D721Med (cell line): ENCODE measurements at regions not wholly inside any gene's neighbourhood (a gene's known extent, or its start where the extent isn't known, plus 50 kb on each side); places are given as distances from the start of the nearest gene placed in this dataset.
"Not testable (repeated sequence)": the region's sequence is repeated elsewhere in the genome, so short reads cannot be mapped to it uniquely, and the experiment has no call there.

Source experiments
- DNase-seq: peaks from one replicate; pipeline ENCODE4 v3.0.0; 2011; ENCODE audit warnings: low spot score; ENCODE audit not compliant: insufficient read length
- FAIRE-seq: peaks from 2 replicates; lab custom pipeline; 2011; peaks lifted over from hg19 to GRCh38; lab: Jason Lieb, UNC
- TF ChIP-seq, protein P1 (sequence below): IDR thresholded peaks from 2 replicates; pipeline ENCODE4 v1.5.1; 2012; ENCODE audit warnings: mild to moderate bottlenecking, control low read depth; ENCODE audit not compliant: insufficient read depth; ENCODE audit errors: missing control alignments

DNA sequence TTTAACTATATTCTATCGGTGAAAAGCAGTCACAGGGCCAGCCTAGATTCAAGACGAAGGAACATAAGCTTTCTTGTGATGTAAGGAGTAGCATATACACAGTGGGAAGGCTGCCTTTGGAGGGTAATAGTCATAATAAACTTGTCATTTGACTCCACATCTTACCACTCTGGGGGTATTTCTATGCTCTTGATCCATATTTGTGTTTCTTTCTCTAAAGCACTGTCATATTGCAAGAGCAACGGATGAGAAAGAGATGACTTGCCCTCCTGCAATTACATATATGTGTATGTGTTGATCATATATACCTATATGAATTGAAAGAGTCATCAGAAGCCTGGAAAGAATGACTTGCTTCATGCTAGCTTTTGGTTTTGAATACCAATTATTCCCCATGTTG, 225.4 kb upstream of the HS3ST3A1 start:
- no peak for FAIRE-seq
- TF ChIP-seq, protein P1, sequence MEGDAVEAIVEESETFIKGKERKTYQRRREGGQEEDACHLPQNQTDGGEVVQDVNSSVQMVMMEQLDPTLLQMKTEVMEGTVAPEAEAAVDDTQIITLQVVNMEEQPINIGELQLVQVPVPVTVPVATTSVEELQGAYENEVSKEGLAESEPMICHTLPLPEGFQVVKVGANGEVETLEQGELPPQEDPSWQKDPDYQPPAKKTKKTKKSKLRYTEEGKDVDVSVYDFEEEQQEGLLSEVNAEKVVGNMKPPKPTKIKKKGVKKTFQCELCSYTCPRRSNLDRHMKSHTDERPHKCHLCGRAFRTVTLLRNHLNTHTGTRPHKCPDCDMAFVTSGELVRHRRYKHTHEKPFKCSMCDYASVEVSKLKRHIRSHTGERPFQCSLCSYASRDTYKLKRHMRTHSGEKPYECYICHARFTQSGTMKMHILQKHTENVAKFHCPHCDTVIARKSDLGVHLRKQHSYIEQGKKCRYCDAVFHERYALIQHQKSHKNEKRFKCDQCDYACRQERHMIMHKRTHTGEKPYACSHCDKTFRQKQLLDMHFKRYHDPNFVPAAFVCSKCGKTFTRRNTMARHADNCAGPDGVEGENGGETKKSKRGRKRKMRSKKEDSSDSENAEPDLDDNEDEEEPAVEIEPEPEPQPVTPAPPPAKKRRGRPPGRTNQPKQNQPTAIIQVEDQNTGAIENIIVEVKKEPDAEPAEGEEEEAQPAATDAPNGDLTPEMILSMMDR = no peak
- DNase-seq = no peak

DNA sequence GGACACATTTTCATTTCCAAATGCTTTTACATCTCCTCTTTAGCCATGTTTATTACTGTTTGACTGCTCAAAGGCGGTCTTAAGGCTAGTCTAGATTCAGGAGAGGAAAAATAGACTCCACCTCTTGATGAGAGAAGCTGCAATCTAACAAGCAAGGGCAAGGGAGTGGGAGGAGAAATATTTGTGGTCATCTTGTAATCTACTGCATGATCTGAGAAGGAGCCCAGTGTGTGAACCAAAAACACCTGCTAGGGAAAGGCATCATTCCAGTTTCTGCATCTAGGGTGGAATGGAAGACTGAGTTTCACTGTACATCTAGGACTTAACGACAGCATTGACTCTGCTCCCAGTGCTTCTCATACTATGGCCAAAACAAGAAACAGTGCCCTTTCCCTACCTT, 232.2 kb upstream of the HS3ST3A1 start:
- DNase-seq (no peak), FAIRE-seq (no peak)
- TF ChIP-seq, protein P1 = no peak

DNA sequence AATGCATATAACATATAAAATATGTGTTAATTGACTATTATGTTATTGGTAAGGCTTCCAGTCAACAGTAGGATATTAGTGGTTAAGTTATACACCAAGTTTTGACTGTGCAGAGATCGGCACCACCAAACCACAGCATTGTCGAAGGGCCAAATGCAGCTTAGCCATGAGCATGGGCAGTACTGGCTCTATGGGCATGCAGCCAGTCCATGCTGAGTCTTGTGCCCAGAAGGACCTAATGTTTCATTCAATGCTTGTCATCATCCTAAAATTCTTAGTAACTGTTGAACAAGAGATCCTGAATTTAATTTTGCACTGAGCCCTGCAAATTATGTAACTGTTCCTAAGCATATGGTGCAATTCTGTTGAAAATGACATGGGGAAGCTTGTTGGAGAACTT, 233.4 kb upstream of the HS3ST3A1 start:
- FAIRE-seq (no peak), DNase-seq (no peak)
- TF ChIP-seq, protein P1 = no peak

- FAIRE-seq = no peak
Observed at GRCh38 chr17:13837417-13837816, 231.9 kb upstream of the COX10 start.

DNA sequence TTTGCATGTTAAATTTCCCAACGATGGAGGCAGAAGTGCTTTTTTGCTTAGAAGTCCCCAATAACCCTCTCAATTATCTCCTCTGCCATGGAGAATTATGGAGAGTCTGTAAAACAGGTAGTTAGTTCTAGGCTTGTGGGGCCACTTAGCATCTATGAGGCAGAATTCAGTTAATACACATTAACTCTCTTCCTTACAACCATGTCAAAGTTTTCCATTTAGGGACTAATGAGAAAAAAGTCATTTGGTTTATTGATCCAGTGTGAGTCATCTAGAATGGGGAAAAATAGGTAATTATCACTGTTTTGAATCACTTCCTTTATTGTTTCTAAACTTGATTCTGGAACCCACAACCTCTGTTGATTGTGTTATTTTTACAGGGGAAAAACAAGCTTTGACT, 229.1 kb upstream of the COX10 start:
- no peak for FAIRE-seq
- TF ChIP-seq, protein P1 = no peak
- no peak for DNase-seq

More at GRCh38 chr17:13837417-13837816, 231.9 kb upstream of the COX10 start:
- DNase-seq = no peak
- TF ChIP-seq, protein P1 = no peak

GRCh38 chr17:13843862-13844635, 225.3 kb upstream of the COX10 start:
- DNase-seq = no peak
- no peak for FAIRE-seq
- TF ChIP-seq, protein P1 = no peak

GRCh38 chr17:13851889-13852288, 217.4 kb upstream of the COX10 start:
- DNase-seq (no peak), FAIRE-seq (no peak)
- TF ChIP-seq, protein P1 = no peak

GRCh38 chr17:13855730-13856129, 213.6 kb upstream of the COX10 start:
- not testable (repeated sequence) for FAIRE-seq, DNase-seq
